ENCODE measurements at regions not wholly inside any gene's neighbourhood (a gene's known extent, or its start where the extent isn't known, plus 50 kb on each side); places are given as distances from the start of the nearest gene placed in this dataset.

GRCh38 chr1:118325550-118326225 lies 140.7 kb upstream of the SPAG17 start:
- no peak for TF ChIP-seq POLR2A (IDR thresholded peaks at IDR 0.05; ENCODE audit: low read depth, low read length)
- TF ChIP-seq TAF1 (IDR thresholded peaks at IDR 0.05; ENCODE audit: low read depth, low read length): no peak
- TF ChIP-seq POLR2AphosphoS5 (IDR thresholded peaks at IDR 0.05; ENCODE audit: low read depth, low read length): no peak
- TF ChIP-seq PAX5 (IDR thresholded peaks at IDR 0.05; ENCODE audit: insufficient read depth, low read length, severe bottlenecking): no peak

Data from GM12891 (cell line).